Uterus (tissue), 3 donors: ENCODE measurements at regions not wholly inside any gene's neighbourhood (a gene's known extent, or its start where the extent isn't known, plus 50 kb on each side); places are given as distances from the start of the nearest gene placed in this dataset.

ENCODE experiments used
- DNase-seq, 2 donors: peaks; one replicate each; pipeline ENCODE4 v3.0.0-alpha.2; 2019 to 2020
- H3K27ac ChIP-seq, 2 donors: fragments of 200-600 bp; sonication (generic); 1 replicate in 1 of 2; 2 replicates in 1 of 2; pipeline ENCODE4 v1.5.1; 2016 to 2018
- H3K27me3 ChIP-seq, 2 donors: fragments of 200-600 bp; sonication (generic); one replicate each; pipeline ENCODE4 v1.5.1; 2018 to 2019; ENCODE audit warnings: control low read depth in 1 of 2
- H3K36me3 ChIP-seq, 2 donors: fragments of 200-600 bp; sonication (generic); one replicate each; pipeline ENCODE4 v1.5.1; 2019; ENCODE audit warnings: control low read depth in 1 of 2
- H3K4me1 ChIP-seq, 2 donors: fragments of 200-600 bp; sonication (generic); one replicate each; pipeline ENCODE4 v1.5.1; 2018 to 2019; ENCODE audit warnings: control low read depth in 1 of 2
- H3K4me3 ChIP-seq, 2 donors: fragments of 200-600 bp; sonication (generic); 1 replicate in 1 of 2; 2 replicates in 1 of 2; pipeline ENCODE4 v1.5.1; 2018 to 2019; ENCODE audit warnings: mild to moderate bottlenecking in 1 of 2
- H3K9me3 ChIP-seq, 2 donors: fragments of 200-600 bp; sonication (generic); one replicate each; pipeline ENCODE4 v1.5.1; 2019; ENCODE audit warnings: control low read depth in 1 of 2
- CTCF ChIP-seq, 4 experiments: fragments of 200-600 bp in 2 of 4; fragments of 450-650 bp in 2 of 4; sonication (generic) in 2 of 4; IDR thresholded peaks; one replicate each; pipeline ENCODE4 v1.5.1; 2016 to 2019; ENCODE audit warnings: antibody characterized with exemption in 4 of 4, mild to moderate bottlenecking in 2 of 4, moderate library complexity in 1 of 4
- POLR2A ChIP-seq, 2 donors: fragments of 450-650 bp; IDR thresholded peaks; one replicate each; pipeline ENCODE4 v1.6.1; 2016; ENCODE audit warnings: antibody characterized with exemption in 2 of 2, mild to moderate bottlenecking in 1 of 2, moderate library complexity in 1 of 2
- intact Hi-C: fragments of 100-400 bp; cut with DNase I; formaldehyde crosslinking; loops from one replicate; pipeline ENCODE4 v1.15.1; 2023; ENCODE audit warnings: low total_unique reads
- donor health status: DM: yes; HTN: yes; CAD: no.

- Histone ChIP-seq H3K4me3 (no peak overlapping the region), H3K36me3 (no peaks in the 10 kb centered on the region), H3K27ac (no peak overlapping the region), H3K4me1 (no peaks in the 10 kb centered on the region), H3K9me3 (no peaks in the 10 kb centered on the region), H3K27me3 (no peaks in the 10 kb centered on the region)
- no peak for DNase-seq
- intact Hi-C loops = no loop called here
- TF ChIP-seq POLR2A (IDR thresholded peaks at IDR 0.05) = no peak
- TF ChIP-seq CTCF (IDR thresholded peaks at IDR 0.05) = no peak
Observed at GRCh38 chr7:31214751-31215150, 125.8 kb downstream of the NEUROD6 start.

- H3K9me3 ChIP-seq = no peaks in the 10 kb centered on the region
- no peak overlapping the region for H3K4me3 ChIP-seq
- TF ChIP-seq CTCF (IDR thresholded peaks at IDR 0.05) (no peak), POLR2A (IDR thresholded peaks at IDR 0.05) (no peak)
- no peaks in the 10 kb centered on the region for H3K4me1 ChIP-seq
- no peaks in the 10 kb centered on the region for H3K36me3 ChIP-seq
- intact Hi-C loops = no loop called here
- DNase-seq = no peak
- no peaks in the 10 kb centered on the region for H3K27me3 ChIP-seq
- no peak overlapping the region for H3K27ac ChIP-seq
Observed at GRCh38 chr7:31211281-31211680, 129.2 kb downstream of the NEUROD6 start.

GRCh38 chr7:31204071-31204470 lies 136.5 kb downstream of the NEUROD6 start:
- H3K36me3 ChIP-seq = no peaks in the 10 kb centered on the region
- no peak overlapping the region for H3K27ac ChIP-seq
- H3K27me3 ChIP-seq = no peaks in the 10 kb centered on the region
- H3K4me1 ChIP-seq = no peaks in the 10 kb centered on the region
- DNase-seq = no peak
- TF ChIP-seq POLR2A (IDR thresholded peaks at IDR 0.05) (no peak), CTCF (IDR thresholded peaks at IDR 0.05) (no peak)
- intact Hi-C loops = no loop called here
- H3K9me3 ChIP-seq = no peaks in the 10 kb centered on the region
- no peak overlapping the region for H3K4me3 ChIP-seq

- intact Hi-C loops = no loop called here
- Histone ChIP-seq H3K27ac (no peak overlapping the region), H3K9me3 (no peaks in the 10 kb centered on the region), H3K4me1 (no peaks in the 10 kb centered on the region), H3K27me3 (no peaks in the 10 kb centered on the region), H3K36me3 (no peaks in the 10 kb centered on the region), H3K4me3 (no peak overlapping the region)
- DNase-seq = no peak
- TF ChIP-seq CTCF (IDR thresholded peaks at IDR 0.05) = no peak
- no peak for TF ChIP-seq POLR2A (IDR thresholded peaks at IDR 0.05)
Observed at GRCh38 chr7:31203551-31203950, 137.0 kb downstream of the NEUROD6 start.

- DNase-seq = no peak
- Histone ChIP-seq H3K36me3 (no peaks in the 10 kb centered on the region), H3K4me3 (no peak overlapping the region), H3K27ac (no peak overlapping the region), H3K9me3 (no peaks in the 10 kb centered on the region), H3K4me1 (no peaks in the 10 kb centered on the region), H3K27me3 (no peaks in the 10 kb centered on the region)
- intact Hi-C loops = no loop called here
- no peak for TF ChIP-seq POLR2A (IDR thresholded peaks at IDR 0.05)
- no peak for TF ChIP-seq CTCF (IDR thresholded peaks at IDR 0.05)
Observed at GRCh38 chr7:31202801-31203200, 137.7 kb downstream of the NEUROD6 start.
